Stimulated activated CD8-positive, alpha-beta memory T cell treated with anti-CD3 and anti-CD28 coated beads, Interleukin-4, amount 100 ng/mL, for 4 hours (primary cell): ENCODE measurements at regions not wholly inside any gene's neighbourhood (a gene's known extent, or its start where the extent isn't known, plus 50 kb on each side); places are given as distances from the start of the nearest gene placed in this dataset.

Experiments
- DNase-seq, 2 donors: peaks; one replicate each; pipeline ENCODE4 v3.0.0-alpha.2; 2020; ENCODE audit warnings: low read depth in 2 of 2, low spot score in 1 of 2

DNA sequence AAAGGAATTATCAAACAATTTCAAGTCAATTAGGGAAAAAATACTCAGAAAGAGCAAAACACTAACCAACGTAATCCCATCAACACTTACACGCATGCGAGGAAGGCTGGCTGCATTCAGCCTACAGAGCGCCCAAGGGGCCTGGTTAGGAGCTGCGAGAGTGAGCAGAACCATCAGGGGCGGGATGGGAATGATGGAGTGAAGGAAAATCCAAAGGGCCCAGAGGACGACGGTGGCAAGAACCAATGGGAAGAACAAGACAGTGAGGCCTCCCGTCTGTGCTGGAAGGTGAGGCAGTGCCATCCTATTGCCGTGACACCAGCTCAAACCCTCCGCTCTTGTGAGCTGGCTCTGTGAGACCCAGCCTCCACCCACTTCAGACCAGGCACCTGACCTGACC lies 253.0 kb downstream of the IRS2 start:
- no peak for DNase-seq

DNA sequence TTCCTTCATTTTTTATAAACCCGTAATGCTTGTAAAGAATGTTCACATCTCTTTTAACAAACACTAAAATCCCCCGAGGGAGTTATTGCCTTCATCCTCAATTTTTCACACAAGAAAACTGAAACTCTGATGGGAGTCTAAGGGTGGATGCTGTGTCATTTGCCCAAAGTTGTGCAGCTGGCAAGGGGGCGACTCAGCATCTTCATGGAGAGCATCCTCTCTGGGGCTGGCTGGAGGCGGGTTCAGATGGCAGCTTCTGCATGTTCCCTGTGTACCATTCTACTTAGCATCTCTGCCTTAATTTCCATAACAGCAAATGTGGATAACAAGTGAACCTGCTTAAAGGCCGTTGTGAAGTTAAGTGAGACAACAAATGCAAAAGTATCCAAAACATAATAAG lies 256.4 kb downstream of the IRS2 start:
- DNase-seq: no peak

DNA sequence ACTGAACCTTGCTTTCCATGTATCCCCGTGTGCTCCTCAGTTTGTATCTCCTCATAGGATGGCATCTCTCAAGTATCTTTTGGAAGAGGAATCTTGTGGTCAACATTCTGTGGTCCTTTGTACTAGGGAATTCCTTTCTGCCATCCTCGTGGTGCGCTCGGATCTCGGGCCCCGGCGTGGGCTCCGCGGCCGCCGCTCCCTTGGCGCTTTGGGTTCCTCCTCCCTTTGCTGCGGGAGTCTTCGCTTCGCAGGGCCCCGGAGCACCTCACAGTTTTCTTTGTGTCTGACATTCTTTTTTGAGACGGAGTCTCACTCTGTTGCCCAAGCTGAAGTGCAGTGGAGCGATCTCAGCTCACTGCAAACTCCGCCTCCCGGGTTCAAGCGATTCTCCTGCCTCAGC lies 264.7 kb downstream of the IRS2 start:
- DNase-seq: no peak

DNA sequence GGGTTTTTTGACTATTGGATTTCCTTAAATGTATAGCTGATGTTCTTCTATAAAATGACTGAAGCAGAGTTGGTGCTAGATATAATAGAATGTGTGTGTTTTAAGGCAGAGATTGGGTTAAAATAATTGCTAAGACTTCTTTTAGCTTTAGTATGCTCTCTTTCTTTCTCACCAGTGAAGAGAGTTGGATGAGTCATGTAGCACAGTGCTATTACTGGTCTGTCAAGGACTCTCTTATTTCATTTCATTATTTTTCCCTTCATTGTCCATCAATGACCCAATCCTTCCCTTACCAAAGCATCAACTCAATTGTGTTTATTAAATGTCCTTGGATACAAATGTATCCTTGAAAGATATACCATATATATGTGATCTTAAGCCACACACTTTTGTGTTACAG lies 268.9 kb downstream of the IRS2 start:
- no peak for DNase-seq

DNA sequence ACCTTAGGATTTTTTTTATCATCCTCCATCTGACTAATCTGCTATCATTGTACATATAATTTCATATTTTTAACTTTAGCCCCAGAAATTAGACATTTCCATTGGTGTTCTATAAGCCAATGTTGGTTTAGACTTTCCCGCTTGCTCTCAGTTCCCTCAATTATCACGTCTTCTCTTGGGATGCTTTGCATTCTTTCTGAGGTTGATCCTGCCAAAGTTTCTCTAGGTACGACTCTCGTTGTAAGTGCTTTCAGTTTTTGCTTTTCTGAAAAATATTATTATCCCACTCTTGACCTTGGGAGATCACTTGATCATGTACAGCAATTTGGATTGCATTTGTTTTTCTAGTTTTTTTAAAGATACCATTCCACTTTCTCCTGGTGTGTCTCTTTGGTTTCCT lies 270.2 kb downstream of the IRS2 start:
- no peak for DNase-seq

DNA sequence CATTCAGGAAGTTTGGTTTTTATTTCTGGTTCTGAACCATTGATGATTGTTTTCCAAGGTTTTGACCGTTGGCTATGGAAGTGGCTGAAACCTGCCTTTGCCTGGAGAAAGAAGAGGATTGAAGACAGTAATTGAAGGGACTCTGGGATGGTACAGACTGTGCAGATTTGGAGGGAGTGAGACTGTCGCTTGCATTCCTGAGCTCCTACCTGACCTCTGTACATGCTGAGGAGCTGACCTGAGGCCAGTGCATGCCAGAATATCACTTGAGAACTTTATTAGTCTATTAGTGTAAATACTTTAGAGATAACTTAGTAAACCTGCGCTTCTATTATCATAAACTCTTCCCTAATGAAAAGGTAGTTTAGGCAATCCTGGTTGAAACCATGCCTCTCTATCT lies 276.4 kb downstream of the IRS2 start:
- DNase-seq: no peak

GRCh38 chr13:109509154-109509900 lies 277.1 kb downstream of the IRS2 start:
- DNase-seq: no peak

GRCh38 chr13:109500146-109500773 lies 286.1 kb downstream of the IRS2 start:
- no peak for DNase-seq

GRCh38 chr13:109497917-109498316 lies 288.5 kb downstream of the IRS2 start:
- no peak for DNase-seq

DNA sequence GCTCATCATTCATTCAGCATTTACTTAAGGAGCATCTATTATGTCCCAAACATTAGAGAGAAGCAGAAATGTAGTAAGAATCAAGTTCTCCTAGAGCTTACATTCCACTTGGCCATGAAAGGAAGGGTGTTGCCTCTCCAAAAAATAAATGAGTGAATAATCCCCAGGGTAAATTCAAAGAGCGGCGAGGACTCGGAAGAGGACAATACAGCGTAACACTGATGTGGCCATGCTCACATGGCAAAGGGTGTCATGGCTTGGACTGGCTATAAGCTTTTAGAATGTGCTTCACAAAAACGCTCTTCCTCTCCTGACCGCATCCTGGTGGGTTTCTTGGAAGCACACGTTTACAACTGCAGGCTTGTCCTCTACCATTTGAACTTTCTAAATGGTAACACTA lies 290.2 kb downstream of the IRS2 start:
- no peak for DNase-seq

- no peak for DNase-seq
Observed at GRCh38 chr13:109494925-109495369, 291.4 kb downstream of the IRS2 start.

GRCh38 chr13:109485136-109485794 lies 301.1 kb downstream of the IRS2 start:
- no peak for DNase-seq

GRCh38 chr13:109483284-109483683 lies 303.1 kb downstream of the IRS2 start:
- DNase-seq: no peak

GRCh38 chr13:109481040-109481439 lies 305.3 kb downstream of the IRS2 start:
- no peak for DNase-seq

GRCh38 chr13:109480011-109480955 lies 306.1 kb downstream of the IRS2 start:
- no peak for DNase-seq

- DNase-seq: no peak
Observed at GRCh38 chr13:109479534-109479933, 306.8 kb downstream of the IRS2 start.

- no peak for DNase-seq
Observed at GRCh38 chr13:109476001-109476400, 310.4 kb downstream of the IRS2 start.

GRCh38 chr13:109468123-109468522 lies 318.3 kb downstream of the IRS2 start:
- DNase-seq: no peak

DNA sequence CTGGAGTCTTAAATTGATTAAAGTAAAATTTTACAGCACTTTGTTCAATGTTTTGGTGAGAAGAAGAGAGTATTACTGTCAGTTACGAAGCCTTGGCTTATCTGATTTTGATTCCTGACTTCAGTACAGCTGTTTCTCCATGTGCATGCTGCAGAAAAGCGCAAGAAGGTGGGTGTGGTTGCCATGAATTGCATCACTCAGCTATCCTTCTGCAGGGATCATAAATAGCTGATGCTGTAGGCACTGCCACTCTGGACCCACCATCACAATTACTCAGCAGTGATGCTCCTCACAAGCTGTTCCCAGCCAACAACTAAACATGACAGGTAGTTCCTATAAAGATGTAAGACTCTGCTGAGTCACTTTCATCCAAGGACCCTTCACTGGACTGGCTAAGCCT lies 321.2 kb downstream of the IRS2 start:
- DNase-seq: no peak

- no peak for DNase-seq
Observed at GRCh38 chr13:109454167-109454917, 332.0 kb downstream of the IRS2 start.

DNA sequence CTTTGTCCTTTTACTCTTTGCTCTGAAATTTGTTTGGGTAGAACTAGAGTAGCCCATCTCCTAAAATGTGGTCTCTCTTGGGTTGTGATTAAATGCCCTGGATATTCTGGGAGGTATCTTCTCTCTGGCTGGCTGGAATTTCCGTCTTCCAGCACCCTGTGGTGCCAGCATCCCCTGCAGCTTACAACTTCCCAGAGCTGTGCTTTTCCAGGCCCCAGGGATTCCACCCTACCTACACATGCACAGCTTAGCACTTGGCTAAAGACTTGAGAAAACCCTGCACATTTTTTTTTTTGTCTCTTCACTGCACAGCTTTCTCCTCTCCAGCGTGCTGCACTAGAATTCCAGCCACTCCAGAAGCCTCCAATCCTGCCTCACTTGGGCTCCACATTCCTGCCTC lies 334.7 kb downstream of the IRS2 start:
- DNase-seq: no peak
